RWPE1 (cell line): ENCODE measurements at regions not wholly inside any gene's neighbourhood (a gene's known extent, or its start where the extent isn't known, plus 50 kb on each side); places are given as distances from the start of the nearest gene placed in this dataset.
"Not testable (repeated sequence)": the region's sequence is repeated elsewhere in the genome, so short reads cannot be mapped to it uniquely, and the experiment has no call there.

Experiments used
- CTCF ChIA-PET: fragments of 350-600 bp; sonication (Branson Sonifier 250); formaldehyde crosslinking; extraction: SDS; loops from one replicate; lab custom pipeline; 2021; lab: Yijun Ruan, JAX
- POLR2A ChIA-PET: fragments of 400-600 bp; formaldehyde crosslinking; extraction: SDS; loops from one replicate; lab custom pipeline; 2020; ENCODE audit warnings: antibody characterized with exemption; ENCODE audit not compliant: low non-redundant PET; lab: Yijun Ruan, JAX
- DNase-seq: peaks from one replicate; pipeline ENCODE4 v3.0.0; 2012; ENCODE audit warnings: low spot score
- H3K27ac ChIP-seq: fragments of 450-650 bp; 2 replicates; pipeline ENCODE4 v1.5.1; 2017
- TF ChIP-seq, protein P1 (sequence below): fragments of 450-650 bp; conservative IDR thresholded peaks from 2 replicates; pipeline ENCODE4 v1.5.1; 2017; ENCODE audit warnings: low read depth, mild to moderate bottlenecking

GRCh38 chr14:55914771-55915170 is 203.4 kb upstream of the PELI2 start:
- POLR2A ChIA-PET = no interaction called here
- CTCF ChIA-PET = interaction anchor here (0.5 kb wide), 1 partner anchor 922 kb away, joined by 6 read pairs; no protein-coding TSS in a partner anchor
- DNase-seq = no peak
- TF ChIP-seq, protein P1, sequence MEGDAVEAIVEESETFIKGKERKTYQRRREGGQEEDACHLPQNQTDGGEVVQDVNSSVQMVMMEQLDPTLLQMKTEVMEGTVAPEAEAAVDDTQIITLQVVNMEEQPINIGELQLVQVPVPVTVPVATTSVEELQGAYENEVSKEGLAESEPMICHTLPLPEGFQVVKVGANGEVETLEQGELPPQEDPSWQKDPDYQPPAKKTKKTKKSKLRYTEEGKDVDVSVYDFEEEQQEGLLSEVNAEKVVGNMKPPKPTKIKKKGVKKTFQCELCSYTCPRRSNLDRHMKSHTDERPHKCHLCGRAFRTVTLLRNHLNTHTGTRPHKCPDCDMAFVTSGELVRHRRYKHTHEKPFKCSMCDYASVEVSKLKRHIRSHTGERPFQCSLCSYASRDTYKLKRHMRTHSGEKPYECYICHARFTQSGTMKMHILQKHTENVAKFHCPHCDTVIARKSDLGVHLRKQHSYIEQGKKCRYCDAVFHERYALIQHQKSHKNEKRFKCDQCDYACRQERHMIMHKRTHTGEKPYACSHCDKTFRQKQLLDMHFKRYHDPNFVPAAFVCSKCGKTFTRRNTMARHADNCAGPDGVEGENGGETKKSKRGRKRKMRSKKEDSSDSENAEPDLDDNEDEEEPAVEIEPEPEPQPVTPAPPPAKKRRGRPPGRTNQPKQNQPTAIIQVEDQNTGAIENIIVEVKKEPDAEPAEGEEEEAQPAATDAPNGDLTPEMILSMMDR = no peak
- no peak overlapping the region for H3K27ac ChIP-seq

DNA sequence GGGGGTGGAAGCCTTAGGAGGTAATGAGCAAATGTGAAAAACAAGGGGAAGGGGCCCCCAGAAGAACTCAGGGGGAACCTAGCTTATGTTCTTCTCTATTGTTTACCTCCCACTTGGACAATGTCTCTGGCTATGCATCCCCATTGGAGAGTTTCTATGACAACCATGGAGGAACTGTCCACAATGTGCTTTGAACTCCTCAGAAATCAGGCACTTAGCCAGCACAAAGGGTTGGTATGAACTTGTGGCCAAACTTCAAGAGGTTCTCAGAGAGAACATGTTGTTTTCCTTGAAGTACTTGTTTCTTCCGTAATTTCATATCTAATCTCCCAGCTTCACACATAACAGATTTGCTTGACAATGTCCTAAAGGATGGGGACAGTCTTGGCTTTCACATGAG is 202.8 kb upstream of the PELI2 start:
- H3K27ac ChIP-seq = no peak overlapping the region
- ChIA-PET POLR2A (no interaction called here), CTCF (interaction anchor here (0.5 kb wide), 1 partner anchor 923 kb away, joined by 6 read pairs; no protein-coding TSS in a partner anchor)
- TF ChIP-seq, protein P1 = no peak
- no peak for DNase-seq

GRCh38 chr14:55919800-55920199 is 198.4 kb upstream of the PELI2 start:
- H3K27ac ChIP-seq, POLR2A ChIA-PET, CTCF ChIA-PET, DNase-seq: not testable (repeated sequence)

DNA sequence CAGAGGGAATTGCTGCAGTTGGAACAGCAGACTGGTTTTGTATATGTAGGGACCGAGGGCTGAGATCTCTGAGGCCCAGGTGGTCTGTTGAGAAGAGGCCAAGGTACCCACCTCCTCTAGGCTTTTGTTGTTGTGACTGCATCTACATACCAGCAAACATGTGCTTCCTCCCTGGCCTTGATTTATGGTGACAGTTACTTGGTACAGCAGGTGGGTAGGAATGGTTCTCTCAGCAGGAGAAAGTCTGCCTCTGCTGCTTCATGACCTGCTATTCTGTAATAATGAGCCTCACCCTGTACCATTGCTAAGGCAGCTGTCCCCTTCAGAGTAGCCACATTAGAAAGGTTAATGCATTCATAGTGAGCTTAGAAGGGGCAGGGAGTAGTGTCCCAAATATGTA is 196.7 kb upstream of the PELI2 start:
- POLR2A ChIA-PET = no interaction called here
- TF ChIP-seq, protein P1 = no peak
- DNase-seq = no peak
- CTCF ChIA-PET = no interaction called here
- no peak overlapping the region for H3K27ac ChIP-seq

GRCh38 chr14:55926007-55926406 is 192.2 kb upstream of the PELI2 start:
- TF ChIP-seq, protein P1 = no peak
- no peak for DNase-seq
- CTCF ChIA-PET = no interaction called here
- POLR2A ChIA-PET = no interaction called here
- H3K27ac ChIP-seq = no peak overlapping the region

DNA sequence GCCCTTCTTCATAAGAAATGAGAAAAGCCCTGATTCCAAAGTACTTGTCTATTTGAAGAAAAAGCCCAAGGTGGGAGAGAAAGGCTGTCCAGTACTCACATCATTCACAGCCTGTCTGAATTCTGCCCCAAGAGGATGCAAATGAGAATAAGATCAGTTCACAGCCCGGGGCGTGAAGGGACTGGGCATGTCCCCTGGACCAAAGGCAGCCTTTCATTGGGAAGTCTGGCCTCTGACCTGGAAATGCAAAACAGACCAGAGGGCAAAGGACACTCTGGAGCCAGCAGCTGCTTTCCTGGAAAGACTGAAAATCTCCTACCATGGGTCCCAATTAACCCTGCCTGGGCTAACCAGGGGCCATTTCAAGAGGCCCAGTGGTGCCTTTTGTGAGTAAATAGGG is 191.2 kb upstream of the PELI2 start:
- POLR2A ChIA-PET = no interaction called here
- H3K27ac ChIP-seq = no peak overlapping the region
- DNase-seq = no peak
- CTCF ChIA-PET = no interaction called here
- TF ChIP-seq, protein P1 = no peak

DNA sequence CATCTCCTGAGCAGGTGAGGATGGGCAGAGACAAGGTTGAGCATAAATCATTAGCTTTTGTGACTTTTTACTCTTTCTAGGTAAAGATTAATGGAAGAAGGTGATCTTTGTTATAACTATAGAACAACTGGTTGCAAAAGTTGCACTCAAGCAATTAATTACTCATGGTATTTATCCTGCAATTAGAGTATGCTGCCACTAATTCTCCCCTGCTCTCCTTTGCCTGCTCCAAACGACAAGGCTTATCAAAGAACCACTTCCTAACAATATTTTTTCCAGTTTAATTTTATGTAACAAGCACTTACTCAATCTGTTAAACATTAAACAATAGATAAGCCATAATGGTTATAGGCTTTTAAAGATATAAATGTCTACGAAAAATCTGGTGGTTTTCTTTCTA is 189.9 kb upstream of the PELI2 start:
- ChIA-PET CTCF (no interaction called here), POLR2A (no interaction called here)
- TF ChIP-seq, protein P1 = no peak

More for the DNA sequence above, 189.9 kb upstream of the PELI2 start:
- no peak for DNase-seq
- H3K27ac ChIP-seq = no peak overlapping the region
